ENCODE measurements at regions not wholly inside any gene's neighbourhood (a gene's known extent, or its start where the extent isn't known, plus 50 kb on each side); places are given as distances from the start of the nearest gene placed in this dataset.

GRCh38 chr14:98446508-98446907 lies 825.5 kb downstream of the BCL11B start:
- no peak for TF ChIP-seq RFX5 (IDR thresholded peaks at IDR 0.05; ENCODE audit: low read depth, low read length)
- TF ChIP-seq CTCF (CRISPR knock-in tag; IDR thresholded peaks at IDR 0.05): no peak
- TF ChIP-seq PHF5A (CRISPR knock-in tag; IDR thresholded peaks at IDR 0.05; ENCODE audit: low read depth, unreplicated experiment): no peak
- TF ChIP-seq POGK (CRISPR knock-in tag; conservative IDR thresholded peaks at IDR 0.05): no peak
- no peak for TF ChIP-seq KLF11 (CRISPR knock-in tag; IDR thresholded peaks at IDR 0.05)
- TF ChIP-seq ZNF234 (CRISPR knock-in tag; conservative IDR thresholded peaks at IDR 0.05): no peak

Measured in HepG2 (cell line).